Peyer's patch (tissue), 4 donors: ENCODE measurements at regions not wholly inside any gene's neighbourhood (a gene's known extent, or its start where the extent isn't known, plus 50 kb on each side); places are given as distances from the start of the nearest gene placed in this dataset.

Experiments used
- DNase-seq, 3 donors: peaks; one replicate each; pipeline ENCODE4 v3.0.0-alpha.2; 2017 to 2019
- H3K27ac ChIP-seq, 4 donors: fragments of 200-600 bp; sonication (generic); one replicate each; pipeline ENCODE4 v1.5.1; 2016 to 2019
- H3K27me3 ChIP-seq, 2 donors: fragments of 200-600 bp; sonication (generic); one replicate each; pipeline ENCODE4 v1.5.1; 2019
- H3K36me3 ChIP-seq, 3 donors: fragments of 200-600 bp; sonication (generic); one replicate each; pipeline ENCODE4 v1.5.1; 2016 to 2019
- H3K4me1 ChIP-seq, 4 donors: fragments of 200-600 bp; sonication (generic); one replicate each; pipeline ENCODE4 v1.5.1; 2016 to 2019
- H3K4me3 ChIP-seq, 4 donors: fragments of 200-600 bp; sonication (generic); 1 replicate in 3 of 4; 2 replicates in 1 of 4; pipeline ENCODE4 v1.5.1; 2016 to 2019; ENCODE audit warnings: mild to moderate bottlenecking in 1 of 4
- H3K9me3 ChIP-seq, 4 donors: fragments of 200-600 bp; sonication (generic); one replicate each; pipeline ENCODE4 v1.5.1; 2016 to 2019; ENCODE audit warnings: mild to moderate bottlenecking in 1 of 4
- CTCF ChIP-seq, 6 experiments: fragments of 450-650 bp in 4 of 6; fragments of 200-600 bp in 2 of 6; sonication (generic) in 1 of 6; IDR thresholded peaks; one replicate each; pipeline ENCODE4 v1.5.1; 2017 to 2019; ENCODE audit warnings: antibody characterized with exemption in 6 of 6, mild to moderate bottlenecking in 3 of 6, moderate library complexity in 1 of 6
- POLR2A ChIP-seq, 2 donors: fragments of 450-650 bp; IDR thresholded peaks; one replicate each; pipeline ENCODE4 v1.5.1; 2017; ENCODE audit warnings: antibody characterized with exemption in 2 of 2, mild to moderate bottlenecking in 2 of 2, moderate library complexity in 2 of 2

GRCh38 chr13:112229992-112230872 is 145.9 kb upstream of the SPACA7 start:
- no peaks in the 10 kb centered on the region for H3K4me1 ChIP-seq
- DNase-seq, result peak in 1 of 3 donors; percentile 22
- TF ChIP-seq CTCF (IDR thresholded peaks at IDR 0.05), result no peak
- no peak for TF ChIP-seq POLR2A (IDR thresholded peaks at IDR 0.05)
- no peaks in the 10 kb centered on the region for H3K27me3 ChIP-seq
- H3K36me3 ChIP-seq, result no peaks in the 10 kb centered on the region
- no peak overlapping the region for H3K4me3 ChIP-seq
- no peaks in the 10 kb centered on the region for H3K9me3 ChIP-seq
- H3K27ac ChIP-seq, result no peak overlapping the region

GRCh38 chr13:112231451-112232083 is 144.6 kb upstream of the SPACA7 start:
- H3K4me3 ChIP-seq, result no peak overlapping the region
- H3K36me3 ChIP-seq, result no peaks in the 10 kb centered on the region
- no peaks in the 10 kb centered on the region for H3K4me1 ChIP-seq
- H3K27ac ChIP-seq, result no peak overlapping the region
- TF ChIP-seq CTCF (IDR thresholded peaks at IDR 0.05) (no peak), POLR2A (IDR thresholded peaks at IDR 0.05) (no peak)
- DNase-seq, result peak in 1 of 3 donors; percentile 22
- H3K9me3 ChIP-seq, result no peaks in the 10 kb centered on the region
- no peaks in the 10 kb centered on the region for H3K27me3 ChIP-seq

GRCh38 chr13:112233256-112233655 is 142.9 kb upstream of the SPACA7 start:
- Histone ChIP-seq H3K9me3 (no peaks in the 10 kb centered on the region), H3K27me3 (no peaks in the 10 kb centered on the region), H3K27ac (no peak overlapping the region), H3K4me3 (no peak overlapping the region), H3K36me3 (no peaks in the 10 kb centered on the region), H3K4me1 (no peaks in the 10 kb centered on the region)
- TF ChIP-seq CTCF (IDR thresholded peaks at IDR 0.05) (no peak), POLR2A (IDR thresholded peaks at IDR 0.05) (no peak)
- DNase-seq, result peak in 1 of 3 donors; percentile 25

- no peaks in the 10 kb centered on the region for H3K27me3 ChIP-seq
- no peak for DNase-seq
- no peaks in the 10 kb centered on the region for H3K36me3 ChIP-seq
- no peaks in the 10 kb centered on the region for H3K9me3 ChIP-seq
- no peak overlapping the region for H3K27ac ChIP-seq
- TF ChIP-seq CTCF (IDR thresholded peaks at IDR 0.05) (no peak), POLR2A (IDR thresholded peaks at IDR 0.05) (no peak)
- H3K4me3 ChIP-seq, result no peak overlapping the region
- no peaks in the 10 kb centered on the region for H3K4me1 ChIP-seq
Measured at GRCh38 chr13:112233716-112234115, 142.4 kb upstream of the SPACA7 start.

GRCh38 chr13:112234131-112234875 is 141.9 kb upstream of the SPACA7 start:
- no peaks in the 10 kb centered on the region for H3K27me3 ChIP-seq
- no peaks in the 10 kb centered on the region for H3K9me3 ChIP-seq
- no peaks in the 10 kb centered on the region for H3K4me1 ChIP-seq
- no peak overlapping the region for H3K27ac ChIP-seq
- peak in 1 of 3 donors; percentile 32 for DNase-seq
- no peak overlapping the region for H3K4me3 ChIP-seq
- TF ChIP-seq CTCF (IDR thresholded peaks at IDR 0.05), result no peak
- no peak for TF ChIP-seq POLR2A (IDR thresholded peaks at IDR 0.05)
- H3K36me3 ChIP-seq, result no peaks in the 10 kb centered on the region
